ENCODE measurements at regions not wholly inside any gene's neighbourhood (a gene's known extent, or its start where the extent isn't known, plus 50 kb on each side); places are given as distances from the start of the nearest gene placed in this dataset.
"Not testable (repeated sequence)": the region's sequence is repeated elsewhere in the genome, so short reads cannot be mapped to it uniquely, and the experiment has no call there.

- DNase-seq, result no peak
These were observed 51.6 kb upstream of the LYRM9 start for GRCh38 chr17:27944546-27945332.

GRCh38 chr17:27945333-27945616, 52.1 kb upstream of the LYRM9 start:
- DNase-seq, result no peak

- no peak for DNase-seq
These were observed 52.8 kb upstream of the LYRM9 start for GRCh38 chr17:27945953-27946352.

- no peak for DNase-seq
These were observed 53.3 kb upstream of the LYRM9 start for GRCh38 chr17:27946513-27946912.

- DNase-seq, result no peak
These were observed 53.8 kb upstream of the LYRM9 start for GRCh38 chr17:27947005-27947406.

- DNase-seq, result no peak
These were observed 56.1 kb upstream of the LYRM9 start for GRCh38 chr17:27949304-27949703.

GRCh38 chr17:27950225-27950624, 57.1 kb upstream of the LYRM9 start:
- DNase-seq, result not testable (repeated sequence)

- DNase-seq, result no peak
These were observed 57.8 kb upstream of the LYRM9 start for GRCh38 chr17:27950995-27951394.

GRCh38 chr17:27951872-27952271, 58.7 kb upstream of the LYRM9 start:
- DNase-seq, result no peak

- DNase-seq, result no peak
These were observed 59.2 kb upstream of the LYRM9 start for GRCh38 chr17:27952366-27952765.

- DNase-seq, result no peak
These were observed 61.7 kb upstream of the LYRM9 start for GRCh38 chr17:27954548-27955495.

GRCh38 chr17:27956601-27957445, 63.7 kb upstream of the LYRM9 start:
- no peak for DNase-seq

GRCh38 chr17:27957446-27957793, 64.3 kb upstream of the LYRM9 start:
- DNase-seq, result not testable (repeated sequence)

GRCh38 chr17:27958708-27959381, 65.7 kb upstream of the LYRM9 start:
- DNase-seq, result no peak

- no peak for DNase-seq
These were observed 66.2 kb upstream of the LYRM9 start for GRCh38 chr17:27959382-27959709.

GRCh38 chr17:27960183-27960849, 67.2 kb upstream of the LYRM9 start:
- no peak for DNase-seq

- not testable (repeated sequence) for DNase-seq
These were observed 69.4 kb upstream of the LYRM9 start for GRCh38 chr17:27962581-27962980.

- DNase-seq, result no peak
These were observed 72.1 kb upstream of the LYRM9 start for GRCh38 chr17:27965224-27965623.

GRCh38 chr17:27968206-27968732, 74.2 kb upstream of the NLK start:
- no peak for DNase-seq

GRCh38 chr17:27970587-27970986, 71.9 kb upstream of the NLK start:
- DNase-seq, result no peak

- DNase-seq, result no peak
These were observed 69.0 kb upstream of the NLK start for GRCh38 chr17:27973258-27974044.
